SK-N-SH (cell line): ENCODE measurements at regions not wholly inside any gene's neighbourhood (a gene's known extent, or its start where the extent isn't known, plus 50 kb on each side); places are given as distances from the start of the nearest gene placed in this dataset.

Source experiments
- TEAD4 ChIP-seq: IDR thresholded peaks from 2 replicates; pipeline ENCODE4 v1.4.0; 2012; ENCODE audit warnings: mild to moderate bottlenecking, borderline replicate concordance; ENCODE audit not compliant: insufficient read depth
- ZBTB33 ChIP-seq: IDR thresholded peaks from 2 replicates; pipeline ENCODE4 v1.4.0; 2012; ENCODE audit warnings: low read depth, borderline replicate concordance
- TF ChIP-seq, protein P1 (sequence below): fragments of 200-600 bp; sonication (generic); IDR thresholded peaks from 2 replicates; pipeline ENCODE4 v1.6.1; 2017; ENCODE audit warnings: antibody characterized with exemption, mild to moderate bottlenecking, moderate library complexity
- TF ChIP-seq, protein P2 (sequence below): IDR thresholded peaks from 2 replicates; pipeline ENCODE4 v1.6.1; 2012; ENCODE audit warnings: mild to moderate bottlenecking, low read depth, low read length, moderate library complexity

- TF ChIP-seq TEAD4 (no peak), ZBTB33 (no peak)
- TF ChIP-seq, protein P1, sequence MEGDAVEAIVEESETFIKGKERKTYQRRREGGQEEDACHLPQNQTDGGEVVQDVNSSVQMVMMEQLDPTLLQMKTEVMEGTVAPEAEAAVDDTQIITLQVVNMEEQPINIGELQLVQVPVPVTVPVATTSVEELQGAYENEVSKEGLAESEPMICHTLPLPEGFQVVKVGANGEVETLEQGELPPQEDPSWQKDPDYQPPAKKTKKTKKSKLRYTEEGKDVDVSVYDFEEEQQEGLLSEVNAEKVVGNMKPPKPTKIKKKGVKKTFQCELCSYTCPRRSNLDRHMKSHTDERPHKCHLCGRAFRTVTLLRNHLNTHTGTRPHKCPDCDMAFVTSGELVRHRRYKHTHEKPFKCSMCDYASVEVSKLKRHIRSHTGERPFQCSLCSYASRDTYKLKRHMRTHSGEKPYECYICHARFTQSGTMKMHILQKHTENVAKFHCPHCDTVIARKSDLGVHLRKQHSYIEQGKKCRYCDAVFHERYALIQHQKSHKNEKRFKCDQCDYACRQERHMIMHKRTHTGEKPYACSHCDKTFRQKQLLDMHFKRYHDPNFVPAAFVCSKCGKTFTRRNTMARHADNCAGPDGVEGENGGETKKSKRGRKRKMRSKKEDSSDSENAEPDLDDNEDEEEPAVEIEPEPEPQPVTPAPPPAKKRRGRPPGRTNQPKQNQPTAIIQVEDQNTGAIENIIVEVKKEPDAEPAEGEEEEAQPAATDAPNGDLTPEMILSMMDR = no peak
- TF ChIP-seq, protein P2, sequence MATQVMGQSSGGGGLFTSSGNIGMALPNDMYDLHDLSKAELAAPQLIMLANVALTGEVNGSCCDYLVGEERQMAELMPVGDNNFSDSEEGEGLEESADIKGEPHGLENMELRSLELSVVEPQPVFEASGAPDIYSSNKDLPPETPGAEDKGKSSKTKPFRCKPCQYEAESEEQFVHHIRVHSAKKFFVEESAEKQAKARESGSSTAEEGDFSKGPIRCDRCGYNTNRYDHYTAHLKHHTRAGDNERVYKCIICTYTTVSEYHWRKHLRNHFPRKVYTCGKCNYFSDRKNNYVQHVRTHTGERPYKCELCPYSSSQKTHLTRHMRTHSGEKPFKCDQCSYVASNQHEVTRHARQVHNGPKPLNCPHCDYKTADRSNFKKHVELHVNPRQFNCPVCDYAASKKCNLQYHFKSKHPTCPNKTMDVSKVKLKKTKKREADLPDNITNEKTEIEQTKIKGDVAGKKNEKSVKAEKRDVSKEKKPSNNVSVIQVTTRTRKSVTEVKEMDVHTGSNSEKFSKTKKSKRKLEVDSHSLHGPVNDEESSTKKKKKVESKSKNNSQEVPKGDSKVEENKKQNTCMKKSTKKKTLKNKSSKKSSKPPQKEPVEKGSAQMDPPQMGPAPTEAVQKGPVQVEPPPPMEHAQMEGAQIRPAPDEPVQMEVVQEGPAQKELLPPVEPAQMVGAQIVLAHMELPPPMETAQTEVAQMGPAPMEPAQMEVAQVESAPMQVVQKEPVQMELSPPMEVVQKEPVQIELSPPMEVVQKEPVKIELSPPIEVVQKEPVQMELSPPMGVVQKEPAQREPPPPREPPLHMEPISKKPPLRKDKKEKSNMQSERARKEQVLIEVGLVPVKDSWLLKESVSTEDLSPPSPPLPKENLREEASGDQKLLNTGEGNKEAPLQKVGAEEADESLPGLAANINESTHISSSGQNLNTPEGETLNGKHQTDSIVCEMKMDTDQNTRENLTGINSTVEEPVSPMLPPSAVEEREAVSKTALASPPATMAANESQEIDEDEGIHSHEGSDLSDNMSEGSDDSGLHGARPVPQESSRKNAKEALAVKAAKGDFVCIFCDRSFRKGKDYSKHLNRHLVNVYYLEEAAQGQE = no peak
These were observed 83.8 kb downstream of the TMEM167A start for GRCh38 chr5:82993416-82993815.
